Activated CD8-positive, alpha-beta T cell treated with anti-CD3 and anti-CD28 coated beads, Interleukin-2, amount 10 ng/mL, durations not matched to agents 7 days and 5 days (primary cell): ENCODE measurements at regions not wholly inside any gene's neighbourhood (a gene's known extent, or its start where the extent isn't known, plus 50 kb on each side); places are given as distances from the start of the nearest gene placed in this dataset.

ENCODE experiments used
- ATAC-seq: fragments of 150-1000 bp; cut with Tn5 transposase; one replicate; pipeline ENCODE4 v1.10.0; 2021; ENCODE audit warnings: moderate library complexity
- CTCF ChIA-PET: fragments of 350-600 bp; sonication (Branson Sonifier 250); formaldehyde crosslinking; loops from one replicate; lab custom pipeline; 2021; ENCODE audit warnings: antibody characterized with exemption; lab: Charles Lee
- POLR2A ChIA-PET: fragments of 350-600 bp; sonication (Branson Sonifier 250); formaldehyde crosslinking; loops from one replicate; lab custom pipeline; 2021; ENCODE audit warnings: antibody characterized with exemption; lab: Charles Lee
- DNase-seq: peaks from one replicate; pipeline ENCODE4 v3.0.0-alpha.2; 2020
- H3K27ac Mint-ChIP-seq: one replicate; pipeline ENCODE4 v1.8.0; 2021; ENCODE audit warnings: mild to moderate bottlenecking, mixed read lengths
- H3K27me3 Mint-ChIP-seq: one replicate; pipeline ENCODE4 v1.8.0; 2021; ENCODE audit warnings: low read depth, mixed read lengths
- H3K36me3 Mint-ChIP-seq: one replicate; pipeline ENCODE4 v1.8.0; 2021; ENCODE audit warnings: low read depth, mixed read lengths
- H3K4me1 Mint-ChIP-seq: one replicate; pipeline ENCODE4 v1.8.0; 2021; ENCODE audit warnings: low read depth, mixed read lengths
- H3K4me3 Mint-ChIP-seq: one replicate; pipeline ENCODE4 v1.8.0; 2021; ENCODE audit warnings: mild to moderate bottlenecking, mixed read lengths
- H3K9me3 Mint-ChIP-seq: one replicate; pipeline ENCODE4 v1.8.0; 2022; ENCODE audit warnings: mixed read lengths; ENCODE audit not compliant: insufficient read depth

GRCh38 chr16:8200839-8201238 lies 389.5 kb downstream of the TMEM114 start:
- Mint-ChIP-seq H3K9me3 (no peaks in the 10 kb centered on the region), H3K4me3 (no peak overlapping the region), H3K4me1 (no peaks in the 10 kb centered on the region), H3K27ac (no peak overlapping the region), H3K36me3 (no peaks in the 10 kb centered on the region), H3K27me3 (no peaks in the 10 kb centered on the region)
- ChIA-PET CTCF (no interaction called here), POLR2A (no interaction called here)
- no peak for DNase-seq
- no peak for ATAC-seq

GRCh38 chr16:8199390-8199789 lies 390.9 kb downstream of the TMEM114 start:
- Mint-ChIP-seq H3K27ac (no peak overlapping the region), H3K9me3 (no peaks in the 10 kb centered on the region), H3K27me3 (no peaks in the 10 kb centered on the region), H3K36me3 (no peaks in the 10 kb centered on the region), H3K4me3 (no peak overlapping the region), H3K4me1 (no peaks in the 10 kb centered on the region)
- ATAC-seq (no peak), DNase-seq (no peak)
- CTCF ChIA-PET: no interaction called here
- POLR2A ChIA-PET: no interaction called here

- ChIA-PET POLR2A (no interaction called here), CTCF (no interaction called here)
- H3K27ac Mint-ChIP-seq: no peak overlapping the region
- ATAC-seq (no peak), DNase-seq (no peak)
- no peaks in the 10 kb centered on the region for H3K4me1 Mint-ChIP-seq
- no peak overlapping the region for H3K4me3 Mint-ChIP-seq
- H3K27me3 Mint-ChIP-seq: no peaks in the 10 kb centered on the region
- peaks cover 6% of the 10 kb centered on the region for H3K9me3 Mint-ChIP-seq
- H3K36me3 Mint-ChIP-seq: no peaks in the 10 kb centered on the region
These were observed 395.5 kb downstream of the TMEM114 start for GRCh38 chr16:8194794-8195193.

GRCh38 chr16:8188841-8189240 lies 401.5 kb downstream of the TMEM114 start:
- DNase-seq (no peak), ATAC-seq (no peak)
- no peaks in the 10 kb centered on the region for H3K36me3 Mint-ChIP-seq
- H3K4me1 Mint-ChIP-seq: no peaks in the 10 kb centered on the region
- peaks cover 11% of the 10 kb centered on the region for H3K9me3 Mint-ChIP-seq
- no peak overlapping the region for H3K27ac Mint-ChIP-seq
- POLR2A ChIA-PET: no interaction called here
- CTCF ChIA-PET: no interaction called here
- H3K4me3 Mint-ChIP-seq: no peak overlapping the region
- no peaks in the 10 kb centered on the region for H3K27me3 Mint-ChIP-seq

- H3K4me1 Mint-ChIP-seq: no peaks in the 10 kb centered on the region
- no peak overlapping the region for H3K4me3 Mint-ChIP-seq
These were observed 402.4 kb downstream of the TMEM114 start for GRCh38 chr16:8187782-8188372.

GRCh38 chr16:8184854-8185253 lies 405.5 kb downstream of the TMEM114 start:
- ChIA-PET CTCF (no interaction called here), POLR2A (no interaction called here)
- Mint-ChIP-seq H3K4me1 (no peaks in the 10 kb centered on the region), H3K27ac (no peak overlapping the region), H3K27me3 (no peaks in the 10 kb centered on the region), H3K9me3 (peaks cover 4% of the 10 kb centered on the region), H3K36me3 (no peaks in the 10 kb centered on the region), H3K4me3 (no peak overlapping the region)
- ATAC-seq (no peak), DNase-seq (no peak)

More at GRCh38 chr16:8187782-8188372, 402.4 kb downstream of the TMEM114 start:
- Mint-ChIP-seq H3K36me3 (no peaks in the 10 kb centered on the region), H3K27me3 (no peaks in the 10 kb centered on the region), H3K9me3 (peaks cover 11% of the 10 kb centered on the region), H3K27ac (no peak overlapping the region)
- no peak for DNase-seq
- no peak for ATAC-seq
- ChIA-PET CTCF (no interaction called here), POLR2A (no interaction called here)

GRCh38 chr16:8183176-8184099 lies 406.9 kb downstream of the TMEM114 start:
- H3K9me3 Mint-ChIP-seq: no peaks in the 10 kb centered on the region
- H3K27me3 Mint-ChIP-seq: no peaks in the 10 kb centered on the region
- no peaks in the 10 kb centered on the region for H3K36me3 Mint-ChIP-seq
- no peak overlapping the region for H3K27ac Mint-ChIP-seq
- CTCF ChIA-PET: no interaction called here
- no peak overlapping the region for H3K4me3 Mint-ChIP-seq
- no peak for ATAC-seq
- H3K4me1 Mint-ChIP-seq: no peaks in the 10 kb centered on the region
- DNase-seq: no peak
- POLR2A ChIA-PET: no interaction called here

- ChIA-PET CTCF (no interaction called here), POLR2A (no interaction called here)
- no peaks in the 10 kb centered on the region for H3K4me1 Mint-ChIP-seq
- no peak for ATAC-seq
- H3K27ac Mint-ChIP-seq: no peak overlapping the region
- H3K36me3 Mint-ChIP-seq: no peaks in the 10 kb centered on the region
- no peak for DNase-seq
- H3K4me3 Mint-ChIP-seq: no peak overlapping the region
- no peaks in the 10 kb centered on the region for H3K9me3 Mint-ChIP-seq
- no peaks in the 10 kb centered on the region for H3K27me3 Mint-ChIP-seq
These were observed 407.6 kb downstream of the TMEM114 start for GRCh38 chr16:8182761-8183160.

- no peaks in the 10 kb centered on the region for H3K36me3 Mint-ChIP-seq
- DNase-seq (no peak), ATAC-seq (no peak)
- POLR2A ChIA-PET: no interaction called here
- no peaks in the 10 kb centered on the region for H3K4me1 Mint-ChIP-seq
- CTCF ChIA-PET: no interaction called here
- H3K27ac Mint-ChIP-seq: no peak overlapping the region
- H3K4me3 Mint-ChIP-seq: no peak overlapping the region
- H3K27me3 Mint-ChIP-seq: no peaks in the 10 kb centered on the region
- no peaks in the 10 kb centered on the region for H3K9me3 Mint-ChIP-seq
These were observed 410.7 kb downstream of the TMEM114 start for GRCh38 chr16:8179615-8180014.

- ATAC-seq (no peak), DNase-seq (no peak)
- H3K4me1 Mint-ChIP-seq: no peaks in the 10 kb centered on the region
- no peaks in the 10 kb centered on the region for H3K9me3 Mint-ChIP-seq
- no peak overlapping the region for H3K27ac Mint-ChIP-seq
- no peaks in the 10 kb centered on the region for H3K36me3 Mint-ChIP-seq
- no peaks in the 10 kb centered on the region for H3K27me3 Mint-ChIP-seq
- POLR2A ChIA-PET: no interaction called here
- H3K4me3 Mint-ChIP-seq: no peak overlapping the region
- CTCF ChIA-PET: no interaction called here
These were observed 412.0 kb downstream of the TMEM114 start for GRCh38 chr16:8178271-8178670.

GRCh38 chr16:8175411-8175810 lies 414.9 kb downstream of the TMEM114 start:
- Mint-ChIP-seq H3K4me1 (no peaks in the 10 kb centered on the region), H3K27ac (no peak overlapping the region), H3K9me3 (no peaks in the 10 kb centered on the region), H3K36me3 (no peaks in the 10 kb centered on the region), H3K4me3 (no peak overlapping the region), H3K27me3 (no peaks in the 10 kb centered on the region)
- ATAC-seq: no peak
- ChIA-PET CTCF (no interaction called here), POLR2A (no interaction called here)
- no peak for DNase-seq

- Mint-ChIP-seq H3K27ac (no peak overlapping the region), H3K9me3 (no peaks in the 10 kb centered on the region), H3K4me1 (no peaks in the 10 kb centered on the region), H3K36me3 (no peaks in the 10 kb centered on the region), H3K27me3 (no peaks in the 10 kb centered on the region), H3K4me3 (no peak overlapping the region)
- ChIA-PET POLR2A (no interaction called here), CTCF (interaction anchor here (1.3 kb wide), 1 partner anchor 1489 kb away, joined by 3 read pairs; no protein-coding TSS in a partner anchor)
- DNase-seq: peak; percentile 56
- ATAC-seq: no peak
These were observed 417.1 kb downstream of the TMEM114 start for GRCh38 chr16:8173111-8173644.
